GM19467 (cell line): ENCODE measurements at regions not wholly inside any gene's neighbourhood (a gene's known extent, or its start where the extent isn't known, plus 50 kb on each side); places are given as distances from the start of the nearest gene placed in this dataset.

Experiments
- ATAC-seq: cut with Tn5 transposase; IDR thresholded peaks from one replicate; pipeline ENCODE4 v1.9.1; 2021; ENCODE audit warnings: mild to moderate bottlenecking, moderate library complexity; ENCODE audit not compliant: unreplicated experiment

- no peak for ATAC-seq
Measured at GRCh38 chr22:48902001-48902869, 925.4 kb downstream of the BRD1 start.

GRCh38 chr22:48901324-48901723 is 926.3 kb downstream of the BRD1 start:
- no peak for ATAC-seq

GRCh38 chr22:48900626-48901025 is 927.0 kb downstream of the BRD1 start:
- ATAC-seq: no peak

- no peak for ATAC-seq
Measured at GRCh38 chr22:48900327-48900597, 927.4 kb downstream of the BRD1 start.

- ATAC-seq: no peak
Measured at GRCh38 chr22:48899523-48900326, 927.9 kb downstream of the BRD1 start.

GRCh38 chr22:48898524-48899250 is 929.0 kb downstream of the BRD1 start:
- ATAC-seq: no peak

- ATAC-seq: no peak
Measured at GRCh38 chr22:48897645-48898370, 929.9 kb downstream of the BRD1 start.

- no peak for ATAC-seq
Measured at GRCh38 chr22:48896766-48897644, 930.7 kb downstream of the BRD1 start.

- no peak for ATAC-seq
Measured at GRCh38 chr22:48895831-48896765, 931.6 kb downstream of the BRD1 start.

GRCh38 chr22:48895336-48895735 is 932.3 kb downstream of the BRD1 start:
- ATAC-seq: no peak

- no peak for ATAC-seq
Measured at GRCh38 chr22:48894804-48895250, 932.8 kb downstream of the BRD1 start.

- ATAC-seq: no peak
Measured at GRCh38 chr22:48894064-48894671, 933.5 kb downstream of the BRD1 start.

GRCh38 chr22:48893288-48894063 is 934.2 kb downstream of the BRD1 start:
- no peak for ATAC-seq

- no peak for ATAC-seq
Measured at GRCh38 chr22:48892578-48893287, 934.9 kb downstream of the BRD1 start.

GRCh38 chr22:48891688-48892577 is 935.7 kb downstream of the BRD1 start:
- no peak for ATAC-seq
